HCT116 (cell line): ENCODE measurements at regions not wholly inside any gene's neighbourhood (a gene's known extent, or its start where the extent isn't known, plus 50 kb on each side); places are given as distances from the start of the nearest gene placed in this dataset.

ENCODE experiments used
- ATAC-seq: fragments of 200-7000 bp; cut with Tn5 transposase; 2 replicates; pipeline ENCODE4 v1.9.1; 2020; ENCODE audit warnings: mild to moderate bottlenecking, moderate library complexity
- BruUV-seq: library from RNA; stranded (reverse); fragments of 400-500 nt; replicated peaks from 2 replicates; lab custom pipeline; 2021; lab: Mats Ljungman, UMichigan
- CTCF ChIA-PET: fragments of 300-600 bp; sonication (Branson Sonifier 250); formaldehyde crosslinking; loops from one replicate; lab custom pipeline; 2021; ENCODE audit warnings: antibody characterized with exemption; lab: Charles Lee
- POLR2A ChIA-PET: fragments of 300-600, 350-600 bp; sonication (Branson Sonifier 250); formaldehyde crosslinking; loops from one replicate; lab custom pipeline; 2021; ENCODE audit warnings: antibody characterized with exemption; lab: Charles Lee
- RAD21 ChIA-PET, 2 experiments: fragments of 300-600 bp; sonication (Branson Sonifier 250); formaldehyde crosslinking; loops; one replicate each; lab custom pipeline; 2023; ENCODE audit warnings: low total read pairs in 2 of 2; ENCODE audit not compliant: uncharacterized antibody in 2 of 2, unreplicated experiment in 2 of 2, low non-redundant PET in 1 of 2; lab: Charles Lee
- DNase-seq: peaks from one replicate; pipeline ENCODE4 v3.0.0-alpha.2; 2010; ENCODE audit warnings: low read depth, low spot score
- H2AFZ ChIP-seq: fragments of 200-600 bp; shearing (Covaris generic), sonication (generic); 2 replicates; pipeline ENCODE4 v1.6.1; 2017; ENCODE audit warnings: low read depth, mixed run types, mixed read lengths, antibody characterized with exemption, low read length; ENCODE audit not compliant: poor library complexity, severe bottlenecking
- H3K27ac ChIP-seq: 2 replicates; pipeline ENCODE4 v1.5.1; 2012; ENCODE audit warnings: low read depth, low read length
- H3K27me3 ChIP-seq: fragments of 200-600 bp; sonication (generic); 2 replicates; pipeline ENCODE4 v1.6.1; 2016; ENCODE audit warnings: mixed run types, low read length, mixed read lengths; ENCODE audit not compliant: insufficient read depth
- H3K36me3 ChIP-seq, 2 experiments: fragments of 200-500 bp in 1 of 2; fragments of 200-600 bp in 1 of 2; sonication (Bioruptor generic) in 1 of 2; sonication (generic) in 1 of 2; 2 replicates each; pipeline versions ENCODE4 v1.5.1 to v1.6.1; 2014 to 2016; ENCODE audit warnings: low read length in 2 of 2, inconsistent platforms in 1 of 2, mixed read lengths in 1 of 2, mixed run types in 1 of 2; ENCODE audit not compliant: insufficient read depth in 2 of 2, control insufficient read depth in 1 of 2
- H3K4me1 ChIP-seq, 2 experiments: fragments of 200-600 bp in 1 of 2; sonication (generic) in 1 of 2; 2 replicates each; pipeline versions ENCODE4 v1.5.1 to v1.6.1; 2012 to 2017; ENCODE audit warnings: low read length in 2 of 2, inconsistent platforms in 1 of 2, mild to moderate bottlenecking in 1 of 2, mixed read lengths in 1 of 2, mixed run types in 1 of 2, moderate library complexity in 1 of 2; ENCODE audit not compliant: insufficient read depth in 2 of 2, control insufficient read depth in 1 of 2
- H3K4me2 ChIP-seq: fragments of 200-600 bp; sonication (generic); 2 replicates; pipeline ENCODE4 v1.6.1; 2017; ENCODE audit warnings: mixed run types, low read length, mixed read lengths
- H3K4me3 ChIP-seq, 2 experiments: fragments of 200-600 bp in 1 of 2; sonication (generic) in 1 of 2; replicated peaks in 1 of 2; 2 replicates each; pipeline ENCODE4 v1.5.1; 2011 to 2016; ENCODE audit warnings: low read length in 2 of 2, control low read depth in 1 of 2, low read depth in 1 of 2, mild to moderate bottlenecking in 1 of 2, mixed read lengths in 1 of 2, mixed run types in 1 of 2
- H3K79me2 ChIP-seq: fragments of 200-600 bp; sonication (generic); 2 replicates; pipeline ENCODE4 v1.6.1; 2017; ENCODE audit warnings: mild to moderate bottlenecking, mixed run types, low read length, moderate library complexity, mixed read lengths; ENCODE audit not compliant: insufficient read depth
- H3K9ac ChIP-seq: fragments of 200-600 bp; sonication (generic); 2 replicates; pipeline ENCODE4 v1.6.1; 2016; ENCODE audit warnings: low read length, mixed read lengths
- H3K9me2 ChIP-seq: fragments of 200-600 bp; sonication (generic), shearing (Covaris generic); 2 replicates; pipeline ENCODE4 v1.6.1; 2017; ENCODE audit warnings: mixed run types, mild to moderate bottlenecking, moderate library complexity; ENCODE audit not compliant: insufficient read depth
- H3K9me3 ChIP-seq, 2 experiments: fragments of 200-500 bp in 1 of 2; fragments of 200-600 bp in 1 of 2; sonication (Bioruptor generic) in 1 of 2; sonication (generic) in 1 of 2; 2 replicates each; pipeline ENCODE4 v1.6.1; 2014 to 2017; ENCODE audit warnings: low read length in 2 of 2, mixed read lengths in 2 of 2, inconsistent platforms in 1 of 2, low read depth in 1 of 2, mild to moderate bottlenecking in 1 of 2, mixed run types in 1 of 2, moderate library complexity in 1 of 2; ENCODE audit not compliant: control insufficient read depth in 1 of 2, insufficient read depth in 1 of 2
- H4K20me1 ChIP-seq: fragments of 200-600 bp; sonication (generic), shearing (Covaris generic); 2 replicates; pipeline ENCODE4 v1.6.1; 2017; ENCODE audit warnings: mixed run types, mild to moderate bottlenecking, moderate library complexity; ENCODE audit not compliant: insufficient read depth
- ELF1 ChIP-seq: IDR thresholded peaks from 2 replicates; pipeline ENCODE4 v1.6.1; 2012; ENCODE audit warnings: low read depth, borderline replicate concordance
- EZH2 ChIP-seq: fragments of 200-600 bp; sonication (generic); IDR thresholded peaks from 2 replicates; pipeline ENCODE4 v1.6.1; 2017; ENCODE audit warnings: antibody characterized with exemption, mixed run types
- FOSL1 ChIP-seq: IDR thresholded peaks from 2 replicates; pipeline ENCODE4 v1.6.1; 2012; ENCODE audit warnings: low read depth
- POLR2AphosphoS5 ChIP-seq: IDR thresholded peaks from 2 replicates; pipeline ENCODE4 v1.6.1; 2011; ENCODE audit warnings: mild to moderate bottlenecking, low read depth, low read length, moderate library complexity
- REST ChIP-seq: IDR thresholded peaks from 2 replicates; pipeline ENCODE4 v1.6.1; 2012; ENCODE audit warnings: low read depth
- SIN3A ChIP-seq: IDR thresholded peaks from 2 replicates; pipeline ENCODE4 v1.6.1; 2012; ENCODE audit warnings: low read depth
- TCF7L2 ChIP-seq: IDR thresholded peaks from 2 replicates; pipeline ENCODE4 v1.7.0; 2011; ENCODE audit warnings: borderline replicate concordance, inconsistent platforms; ENCODE audit not compliant: insufficient read depth, insufficient read length; ENCODE audit errors: extremely low read depth
- intact Hi-C: fragments of 100-400 bp; cut with micrococcal nuclease; formaldehyde crosslinking; loops from 2 replicates; pipeline ENCODE4 v1.10.0; 2022

GRCh38 chr6:105482921-105483320, 80.0 kb upstream of the PREP start:
- Histone ChIP-seq H3K27ac (no peak overlapping the region), H3K9me2 (no peaks in the 10 kb centered on the region), H3K36me3 (no peaks in the 10 kb centered on the region), H4K20me1 (no peaks in the 10 kb centered on the region), H3K4me2 (no peak overlapping the region), H2AFZ (no peak overlapping the region), H3K9ac (no peak overlapping the region), H3K4me1 (no peaks in the 10 kb centered on the region), H3K27me3 (no peaks in the 10 kb centered on the region), H3K4me3 (no peak overlapping the region), H3K9me3 (no peaks in the 10 kb centered on the region), H3K79me2 (no peaks in the 10 kb centered on the region)
- DNase-seq = no peak
- BruUV-seq = no TSS peak
- intact Hi-C loops = loop anchor here (5.0 kb wide), 1 partner anchor 1084 kb away; no protein-coding TSS in a partner anchor
- POLR2A ChIA-PET = no interaction called here
- no peak for ATAC-seq
- TF ChIP-seq POLR2AphosphoS5 = no peak
- no peak for TF ChIP-seq ELF1
- no peak for TF ChIP-seq REST
- TF ChIP-seq TCF7L2 = no peak
- CTCF ChIA-PET = interaction anchor here (0.6 kb wide), 1 partner anchor 395 kb away, joined by 3 read pairs; no protein-coding TSS in a partner anchor
- RAD21 ChIA-PET = no interaction called here

GRCh38 chr6:105482227-105482844, 79.5 kb upstream of the PREP start:
- CTCF ChIA-PET = interaction anchor here (0.6 kb wide), 1 partner anchor 395 kb away, joined by 3 read pairs; no protein-coding TSS in a partner anchor
- Histone ChIP-seq H3K4me3 (no peak overlapping the region), H3K9ac (no peak overlapping the region), H3K79me2 (no peaks in the 10 kb centered on the region), H3K27me3 (no peaks in the 10 kb centered on the region), H3K4me2 (no peak overlapping the region), H4K20me1 (no peaks in the 10 kb centered on the region), H3K27ac (no peak overlapping the region), H2AFZ (no peak overlapping the region), H3K4me1 (no peaks in the 10 kb centered on the region), H3K9me3 (no peaks in the 10 kb centered on the region), H3K9me2 (no peaks in the 10 kb centered on the region), H3K36me3 (no peaks in the 10 kb centered on the region)
- ATAC-seq (no peak), DNase-seq (no peak)
- BruUV-seq = no TSS peak
- POLR2A ChIA-PET = no interaction called here
- intact Hi-C loops = loop anchor here (5.0 kb wide), 1 partner anchor 1085 kb away; no protein-coding TSS in a partner anchor
- RAD21 ChIA-PET = no interaction called here
- TF ChIP-seq EZH2 (no peak), FOSL1 (no peak), SIN3A (no peak)
